ENCODE measurements at regions not wholly inside any gene's neighbourhood (a gene's known extent, or its start where the extent isn't known, plus 50 kb on each side); places are given as distances from the start of the nearest gene placed in this dataset.
"Not testable (repeated sequence)": the region's sequence is repeated elsewhere in the genome, so short reads cannot be mapped to it uniquely, and the experiment has no call there.

GRCh38 chr20:56773749-56774148 is 144.6 kb downstream of the TFAP2C start:
- DNase-seq, result no peak

GRCh38 chr20:56774873-56775272 is 145.8 kb downstream of the TFAP2C start:
- no peak for DNase-seq

GRCh38 chr20:56776345-56776744 is 147.2 kb downstream of the TFAP2C start:
- no peak for DNase-seq

DNA sequence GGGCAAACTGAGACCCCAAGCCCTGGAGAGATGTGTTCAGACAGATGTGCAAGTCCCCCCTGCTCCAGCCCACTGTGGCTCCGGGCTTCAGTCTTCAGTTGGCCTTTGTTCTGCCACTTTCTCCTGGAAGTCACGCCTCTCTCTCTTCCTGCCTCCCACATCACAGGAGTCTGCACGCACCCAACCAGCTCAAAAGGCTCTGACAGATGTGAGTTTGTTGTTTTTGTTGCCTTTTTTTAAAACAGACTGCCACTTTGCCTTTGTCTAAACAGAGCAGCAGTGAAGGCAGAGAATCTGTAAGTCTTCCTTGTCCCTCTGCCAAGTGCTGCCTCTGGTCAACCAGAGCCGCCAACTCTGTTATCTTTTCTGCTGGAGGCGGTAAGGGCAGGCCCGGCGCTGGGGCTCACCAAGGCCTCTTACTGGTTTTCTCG is 149.7 kb downstream of the TFAP2C start:
- DNase-seq, result no peak

DNA sequence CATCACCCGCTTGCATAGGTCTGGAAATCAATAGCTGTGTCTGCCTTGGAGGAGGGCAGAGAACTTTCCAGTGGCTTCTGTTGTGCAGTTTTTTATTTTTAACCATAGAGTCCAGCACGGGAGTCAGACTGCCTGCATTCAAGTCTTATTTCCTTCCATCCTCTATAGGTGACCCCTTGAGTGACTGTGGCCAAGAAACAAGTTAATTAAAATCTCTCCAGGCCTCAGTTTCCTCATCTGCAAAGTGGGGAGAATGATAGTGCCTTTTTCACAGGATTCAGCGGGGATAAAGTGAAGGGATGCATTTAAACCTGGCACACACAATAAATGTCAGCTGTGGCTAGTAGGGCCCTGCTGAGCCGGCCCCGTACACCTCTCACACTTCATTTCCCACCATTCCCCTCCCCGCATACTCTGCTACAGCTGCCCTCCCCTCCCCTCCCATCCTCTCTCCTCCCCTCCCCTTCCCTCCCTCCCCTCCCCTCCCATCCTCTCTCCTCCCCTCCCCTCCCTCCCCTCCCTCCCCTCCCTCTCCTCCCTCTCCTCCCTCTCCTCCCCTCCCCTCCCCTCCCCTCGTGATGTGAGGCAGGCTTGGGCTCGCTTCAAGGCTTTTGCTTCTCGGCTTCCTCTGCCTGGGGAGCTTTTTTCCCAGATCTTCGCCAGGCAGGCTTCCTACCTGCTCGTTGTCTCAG is 150.5 kb downstream of the TFAP2C start:
- DNase-seq, result no peak

- no peak for DNase-seq
These were observed 151.2 kb downstream of the TFAP2C start for GRCh38 chr20:56780266-56780665.

- DNase-seq, result no peak
These were observed 152.1 kb downstream of the TFAP2C start for GRCh38 chr20:56781108-56781739.

DNA sequence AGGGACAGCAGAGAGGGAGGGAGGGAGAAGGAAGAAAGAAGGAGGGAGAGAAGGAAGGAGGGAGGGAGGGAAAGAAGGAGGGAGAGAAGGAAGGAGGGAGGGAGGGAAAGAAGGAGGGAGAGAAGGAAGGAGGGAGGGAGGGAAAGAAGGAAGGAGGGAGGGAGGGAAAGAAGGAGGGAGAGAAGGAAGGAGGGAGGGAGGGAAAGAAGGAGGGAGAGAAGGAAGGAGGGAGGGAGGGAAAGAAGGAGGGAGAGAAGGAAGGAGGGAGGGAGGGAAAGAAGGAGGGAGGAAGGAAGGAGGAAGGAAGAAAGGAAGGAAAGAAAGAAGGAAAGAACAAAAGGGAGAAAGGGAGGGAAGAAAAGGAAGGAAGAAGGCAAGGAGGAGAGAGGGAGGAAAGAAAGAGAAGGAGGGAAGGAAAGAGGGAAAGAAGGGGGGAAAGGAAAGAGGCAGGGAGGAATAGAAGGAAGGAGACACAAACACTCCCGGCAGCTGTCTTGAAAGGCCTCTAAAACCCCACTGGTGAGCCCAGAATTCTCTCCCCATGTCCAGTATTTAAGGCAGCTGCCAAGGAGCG is 153.0 kb downstream of the TFAP2C start:
- DNase-seq, result not testable (repeated sequence)

- not testable (repeated sequence) for DNase-seq
These were observed 153.7 kb downstream of the TFAP2C start for GRCh38 chr20:56782814-56783213.

GRCh38 chr20:56783826-56784225 is 154.7 kb downstream of the TFAP2C start:
- DNase-seq, result no peak

- no peak for DNase-seq
These were observed 157.4 kb downstream of the TFAP2C start for GRCh38 chr20:56786503-56786902.

GRCh38 chr20:56788041-56788670 is 159.1 kb downstream of the TFAP2C start:
- DNase-seq, result no peak

DNA sequence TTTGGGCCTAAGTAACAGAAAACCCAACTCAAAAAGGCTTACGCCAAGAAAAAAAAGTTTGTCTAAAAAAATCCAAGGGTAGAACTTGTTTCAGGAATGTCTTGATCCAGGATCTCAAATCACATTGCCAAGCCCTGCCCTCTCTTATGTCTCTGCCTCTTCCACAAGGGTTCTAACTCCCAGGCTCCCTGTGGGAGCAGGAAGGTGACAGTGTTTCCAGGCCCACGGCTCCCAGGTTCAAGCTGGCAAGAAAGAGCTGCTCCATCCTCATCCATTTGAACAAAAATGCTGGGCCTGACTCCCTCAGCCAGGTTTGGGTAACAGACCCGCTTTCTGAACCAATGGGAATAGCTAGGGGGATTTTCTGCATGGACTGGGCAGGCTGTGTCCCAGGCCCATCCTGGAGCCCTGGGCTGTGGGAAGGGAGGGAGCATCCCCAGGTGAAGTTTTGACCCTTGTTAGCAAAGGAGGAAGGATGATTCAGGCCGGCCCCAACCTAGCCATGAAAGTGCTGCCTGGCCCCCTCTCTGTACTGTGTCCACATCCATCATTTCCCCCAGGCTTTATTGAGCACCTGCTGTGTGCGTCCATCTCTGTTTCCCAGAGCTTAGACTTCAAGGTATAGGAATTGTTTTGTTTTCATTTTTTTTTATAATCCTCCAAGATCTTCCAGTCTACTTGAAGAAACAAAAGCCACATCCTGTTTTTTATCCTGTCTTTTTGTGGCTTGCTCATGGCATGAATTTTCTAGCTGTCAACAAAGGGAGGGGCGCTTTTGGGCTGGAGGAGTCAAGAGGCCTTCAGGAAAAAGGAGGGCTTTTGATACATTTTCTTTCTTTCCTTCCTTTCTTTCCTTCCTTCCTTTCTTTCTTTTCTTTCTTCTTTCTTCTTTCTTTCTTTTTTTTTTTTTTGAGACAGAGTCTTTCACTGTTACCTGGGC is 159.8 kb downstream of the TFAP2C start:
- DNase-seq, result no peak

DNA sequence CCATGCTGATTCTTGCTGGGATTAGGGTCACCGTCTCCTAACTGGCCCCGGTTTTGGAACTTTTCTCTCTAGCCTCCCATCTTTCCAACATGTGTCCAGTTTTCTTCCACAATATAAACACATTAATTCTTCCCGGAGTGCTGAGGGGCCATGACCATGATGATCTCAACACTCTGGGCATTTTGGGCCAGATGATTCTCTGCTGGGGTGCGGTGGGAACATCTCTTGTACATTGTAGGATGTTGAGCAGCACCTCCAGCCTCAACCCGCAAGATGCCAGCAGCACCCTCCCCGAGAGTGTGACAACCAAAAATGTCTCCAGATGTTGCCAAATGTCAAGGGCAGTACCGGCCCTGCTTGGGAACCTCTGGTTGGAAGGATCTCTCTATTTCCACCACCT is 164.8 kb downstream of the TFAP2C start:
- no peak for DNase-seq

GRCh38 chr20:56795492-56795891 is 166.4 kb downstream of the TFAP2C start:
- DNase-seq, result no peak

GRCh38 chr20:56796345-56796744 is 167.2 kb downstream of the TFAP2C start:
- no peak for DNase-seq

GRCh38 chr20:56797023-56797422 is 167.9 kb downstream of the TFAP2C start:
- DNase-seq, result no peak

DNA sequence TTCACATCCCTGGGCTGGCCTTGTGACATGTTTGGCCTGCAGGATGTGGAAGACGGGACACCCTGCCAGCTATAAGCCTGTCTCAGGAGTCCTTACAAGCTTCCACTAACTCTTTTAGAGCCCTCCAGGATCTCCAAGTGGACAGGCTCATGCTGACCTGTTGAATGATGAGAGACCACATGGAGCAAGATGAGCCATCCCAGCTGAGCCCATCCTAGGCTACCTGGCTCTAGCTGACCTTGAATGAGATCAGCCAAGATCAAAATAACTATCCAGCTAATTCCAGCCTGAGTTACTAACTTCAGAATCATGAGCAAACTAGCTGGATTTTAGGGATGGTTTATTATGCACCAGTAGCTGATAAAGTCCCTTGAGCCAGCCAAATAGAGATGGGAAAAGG is 169.5 kb downstream of the TFAP2C start:
- DNase-seq, result no peak

DNA sequence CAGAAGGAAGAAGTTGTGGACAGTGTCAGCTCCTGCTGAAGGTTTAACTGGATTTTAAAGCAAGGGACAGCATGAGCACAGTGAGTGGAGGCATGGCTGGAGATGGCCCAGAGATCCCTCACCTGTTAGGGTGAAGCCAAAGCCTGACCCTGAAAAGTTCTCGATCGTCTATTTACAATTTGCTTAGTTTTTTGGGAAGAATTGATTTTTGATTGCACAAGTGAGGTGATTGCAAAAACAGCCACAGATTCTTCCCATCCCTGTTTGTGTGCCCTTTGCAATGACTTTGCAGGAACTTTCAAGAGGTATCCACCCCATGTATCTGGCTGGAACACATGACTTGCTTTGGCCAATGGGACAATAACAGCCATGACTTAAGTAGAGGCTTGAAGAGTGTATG is 170.1 kb downstream of the TFAP2C start:
- no peak for DNase-seq

DNA sequence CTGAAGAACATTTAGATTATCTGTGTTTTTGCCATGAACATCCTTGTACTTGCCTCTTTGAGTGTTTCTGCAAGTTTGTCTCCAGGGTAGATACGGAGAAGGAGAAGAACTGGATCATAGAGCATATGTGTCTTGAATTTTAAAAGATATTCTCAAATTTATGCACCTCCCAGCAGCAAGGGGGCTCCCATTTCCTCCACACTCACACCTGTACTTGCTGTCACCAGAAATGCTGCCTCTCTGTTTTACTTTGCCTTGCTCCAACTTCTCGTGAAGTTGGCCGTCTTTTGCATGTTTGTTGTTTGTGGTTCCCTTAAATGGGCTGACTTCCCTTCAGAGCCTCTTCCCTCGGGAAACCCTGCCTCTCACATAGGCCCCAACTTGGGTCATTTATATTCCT is 171.0 kb downstream of the TFAP2C start:
- no peak for DNase-seq

GRCh38 chr20:56801971-56802755 is 173.1 kb downstream of the TFAP2C start:
- DNase-seq, result no peak

DNA sequence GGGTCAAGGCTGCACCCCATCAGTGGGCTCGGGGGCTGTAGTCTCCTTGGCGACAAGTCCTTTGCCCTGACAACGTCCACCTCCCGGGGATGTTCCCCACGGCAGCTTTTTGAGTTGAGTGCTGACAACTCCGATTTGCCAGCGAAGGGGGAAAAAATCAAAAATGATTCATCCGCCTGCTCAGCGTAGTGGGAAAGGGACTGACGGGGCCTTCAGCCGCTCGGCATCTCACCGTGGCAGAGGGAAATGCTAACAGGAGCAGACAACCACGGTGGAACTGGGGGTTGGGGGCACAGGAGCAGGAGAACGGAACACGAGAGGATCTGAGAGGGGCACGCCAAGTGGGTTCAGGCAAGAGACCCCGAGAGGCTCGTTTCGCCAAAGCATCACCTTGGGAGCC is 173.7 kb downstream of the TFAP2C start:
- no peak for DNase-seq
